GM21360 (cell line): ENCODE measurements at regions not wholly inside any gene's neighbourhood (a gene's known extent, or its start where the extent isn't known, plus 50 kb on each side); places are given as distances from the start of the nearest gene placed in this dataset.

Source experiments
- ATAC-seq: cut with Tn5 transposase; IDR thresholded peaks from one replicate; pipeline ENCODE4 v1.9.1; 2021; ENCODE audit warnings: mild to moderate bottlenecking, moderate library complexity; ENCODE audit not compliant: unreplicated experiment

DNA sequence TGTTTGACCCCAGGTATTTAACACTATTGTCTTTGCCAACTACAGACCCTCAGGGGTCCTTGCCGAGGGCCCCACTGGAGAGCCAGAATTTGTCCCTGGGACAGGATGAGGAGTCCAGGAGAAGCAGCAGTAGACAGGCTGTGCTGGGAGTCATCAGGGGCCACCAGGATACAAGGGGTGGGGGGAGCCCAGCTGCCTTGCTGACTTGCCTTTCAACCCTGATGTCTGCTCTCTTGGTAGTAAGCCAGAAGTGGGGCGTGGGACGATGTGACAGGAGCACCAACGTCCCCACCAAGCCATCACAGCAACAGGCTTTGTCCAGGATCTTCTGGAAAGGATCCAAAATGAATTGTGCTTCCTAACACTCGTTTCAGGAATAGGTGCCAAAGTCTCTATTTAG is 62.4 kb upstream of the CDCA7L start:
- no peak for ATAC-seq

GRCh38 chr7:22005151-22005550 is 59.5 kb upstream of the CDCA7L start:
- no peak for ATAC-seq

GRCh38 chr7:22002726-22003125 is 57.0 kb upstream of the CDCA7L start:
- no peak for ATAC-seq

- peak; percentile 62 for ATAC-seq
Measured at GRCh38 chr7:22001345-22002004, 55.8 kb upstream of the CDCA7L start.

GRCh38 chr7:21999896-22000295 is 54.2 kb upstream of the CDCA7L start:
- ATAC-seq, result no peak

DNA sequence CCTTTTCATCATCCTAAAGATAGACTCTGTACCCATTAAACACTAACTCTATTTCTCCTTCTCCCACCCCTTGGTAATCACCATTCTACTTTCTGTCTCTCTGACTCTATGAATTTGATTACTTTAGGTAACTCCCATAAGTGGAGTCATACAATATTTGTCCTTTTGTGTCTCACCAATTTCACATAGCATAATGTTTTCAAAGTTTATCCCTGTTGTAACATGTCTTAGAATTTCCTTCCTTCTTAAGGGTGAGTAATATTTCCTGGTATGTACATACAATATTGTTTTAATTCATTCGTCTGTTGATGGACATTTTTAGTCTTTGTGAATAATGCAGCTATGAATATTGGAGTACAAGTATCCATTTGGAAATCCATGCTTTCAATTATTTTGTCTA is 50.9 kb upstream of the CDCA7L start:
- no peak for ATAC-seq
